T-helper 1 cell (primary cell): ENCODE measurements at regions not wholly inside any gene's neighbourhood (a gene's known extent, or its start where the extent isn't known, plus 50 kb on each side); places are given as distances from the start of the nearest gene placed in this dataset.
"Not testable (repeated sequence)": the region's sequence is repeated elsewhere in the genome, so short reads cannot be mapped to it uniquely, and the experiment has no call there.

Source experiments
- DNase-seq, 5 donors: peaks; one replicate each; pipeline ENCODE4 v3.0.0-alpha.2; 2012 to 2020

- no peak for DNase-seq
Observed at GRCh38 chr5:17895288-17896033, 261.2 kb downstream of the TAF11L14 start.

DNA sequence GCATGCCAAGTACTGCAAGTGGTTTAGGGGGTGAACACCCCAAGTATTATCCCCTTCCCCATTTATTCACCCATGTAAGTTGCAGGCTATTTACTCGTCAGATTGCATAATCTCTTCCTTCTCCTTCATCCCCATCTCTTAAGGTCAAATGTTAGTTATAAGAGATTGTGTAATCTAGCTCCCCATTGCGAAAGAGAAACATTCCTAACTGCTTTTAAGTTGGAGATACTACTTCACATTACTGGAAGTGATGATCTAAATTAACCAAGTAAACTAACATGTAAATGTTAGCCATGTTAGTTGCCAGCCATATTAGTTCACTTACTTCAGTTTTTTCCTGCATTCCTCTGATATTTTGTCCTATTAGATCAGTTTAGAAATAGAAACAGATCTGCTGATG lies 262.3 kb downstream of the TAF11L14 start:
- DNase-seq = no peak

- no peak for DNase-seq
Observed at GRCh38 chr5:17897776-17898175, 263.5 kb downstream of the TAF11L14 start.

DNA sequence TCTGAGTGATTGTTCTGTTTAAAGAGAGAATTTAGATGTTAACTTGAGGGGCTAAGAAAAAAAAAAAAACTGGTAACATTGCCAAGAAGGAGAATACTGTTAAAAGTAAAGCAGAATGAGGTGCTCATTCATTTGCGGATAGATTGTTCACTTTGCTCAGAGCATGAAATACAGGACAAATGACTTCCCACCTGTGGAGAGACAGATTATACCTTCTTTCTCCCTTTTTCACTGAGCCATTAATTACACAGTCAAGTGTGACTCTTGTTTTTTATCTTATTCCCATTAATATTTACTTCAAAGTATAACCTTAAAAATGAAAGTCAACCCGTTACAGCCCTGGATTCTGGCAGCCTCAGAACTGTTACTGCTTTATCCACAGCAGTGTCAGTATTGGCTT lies 264.5 kb downstream of the TAF11L14 start:
- no peak for DNase-seq

GRCh38 chr5:17907094-17907493 lies 272.8 kb downstream of the TAF11L14 start:
- DNase-seq = no peak

DNA sequence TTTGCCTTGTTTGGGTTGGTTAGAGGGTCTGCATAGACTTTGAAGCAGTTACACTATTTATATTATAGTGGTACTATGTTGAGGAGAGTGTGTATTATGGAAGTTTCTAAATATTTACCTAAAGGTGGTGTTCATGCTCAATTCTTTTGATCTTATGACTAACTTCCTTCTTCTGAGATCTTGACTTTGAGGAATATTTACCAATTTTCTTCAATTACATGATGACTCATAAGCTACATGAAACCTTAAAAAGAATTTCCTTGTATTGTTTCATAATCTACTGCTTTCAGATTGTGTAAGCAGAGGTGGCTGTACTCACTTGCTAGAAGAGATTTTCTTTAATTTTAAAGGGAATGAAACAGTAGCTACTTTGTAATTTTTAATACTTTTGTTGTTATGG lies 276.1 kb downstream of the TAF11L14 start:
- no peak for DNase-seq

DNA sequence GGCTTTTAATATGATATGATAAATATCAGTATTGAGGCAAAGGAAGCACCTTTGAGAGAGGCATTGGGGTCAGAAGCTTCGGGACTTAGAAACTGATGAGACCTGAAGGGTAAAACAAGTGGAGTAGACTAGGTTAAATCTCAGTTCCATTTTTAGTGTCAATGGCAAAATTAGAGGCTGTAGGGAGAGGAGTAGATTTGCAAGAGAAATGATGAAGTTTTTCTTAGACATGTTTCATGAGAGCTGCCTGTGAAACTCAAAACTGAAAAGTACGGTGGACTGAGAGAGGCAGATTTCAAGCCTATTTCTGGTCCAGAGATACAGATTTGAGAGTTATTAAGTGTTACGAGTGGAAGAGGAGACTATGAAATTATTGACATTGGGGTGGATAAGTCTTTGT lies 278.5 kb downstream of the TAF11L14 start:
- no peak for DNase-seq

DNA sequence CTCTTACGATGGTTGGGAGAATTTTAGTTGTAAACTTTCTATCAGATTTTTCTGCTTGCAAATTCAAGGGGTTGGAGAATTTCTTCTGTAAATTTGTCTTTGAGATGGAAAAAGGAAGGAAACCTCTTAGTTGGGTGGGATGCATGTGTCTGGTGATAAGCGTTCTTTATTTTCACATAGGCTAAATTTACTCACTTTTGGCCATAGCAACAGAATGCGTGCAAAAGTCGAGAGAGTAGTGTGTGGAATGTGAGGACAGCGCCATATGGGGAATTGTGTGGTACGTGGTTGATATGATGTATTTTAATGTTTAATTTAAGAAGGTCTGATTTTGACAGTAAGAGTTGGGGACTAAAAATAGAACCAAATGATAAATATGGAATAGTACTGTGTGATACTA lies 282.2 kb downstream of the TAF11L14 start:
- DNase-seq = no peak

GRCh38 chr5:17917465-17917864 lies 283.2 kb downstream of the TAF11L14 start:
- DNase-seq = no peak

DNA sequence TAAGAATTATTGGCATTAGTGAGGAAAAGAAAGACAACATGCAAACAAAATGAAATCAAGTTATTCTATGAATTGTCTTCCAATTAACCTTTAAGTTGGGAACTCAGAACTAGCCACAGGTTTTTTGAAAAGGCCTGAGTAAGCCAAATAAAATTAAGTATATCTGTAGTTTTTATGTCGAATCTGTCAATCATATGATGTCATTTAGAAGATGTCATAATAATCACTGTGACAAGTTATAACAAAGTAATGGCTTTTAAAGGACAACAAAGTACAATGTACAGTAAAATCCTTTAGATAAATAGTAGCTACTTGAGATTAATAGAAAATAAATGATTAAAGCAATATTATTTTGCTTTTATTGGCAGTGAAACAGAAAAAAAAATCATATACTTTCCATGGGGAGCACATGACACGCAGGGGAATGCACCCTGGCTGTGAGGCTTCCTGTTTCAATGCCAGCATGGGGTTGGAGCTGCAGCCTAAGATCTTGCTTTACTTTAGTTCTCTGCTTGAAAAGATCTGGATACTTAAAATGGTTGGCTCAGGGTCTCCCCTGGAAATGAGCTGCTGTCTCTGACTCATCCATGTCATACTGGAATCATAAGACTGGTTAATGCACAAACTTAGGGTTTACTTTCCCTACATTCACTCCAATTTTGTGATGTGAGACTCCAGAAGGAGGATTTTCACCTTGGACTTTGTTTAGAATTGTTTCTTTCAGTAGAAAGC lies 284.3 kb downstream of the TAF11L14 start:
- no peak for DNase-seq

DNA sequence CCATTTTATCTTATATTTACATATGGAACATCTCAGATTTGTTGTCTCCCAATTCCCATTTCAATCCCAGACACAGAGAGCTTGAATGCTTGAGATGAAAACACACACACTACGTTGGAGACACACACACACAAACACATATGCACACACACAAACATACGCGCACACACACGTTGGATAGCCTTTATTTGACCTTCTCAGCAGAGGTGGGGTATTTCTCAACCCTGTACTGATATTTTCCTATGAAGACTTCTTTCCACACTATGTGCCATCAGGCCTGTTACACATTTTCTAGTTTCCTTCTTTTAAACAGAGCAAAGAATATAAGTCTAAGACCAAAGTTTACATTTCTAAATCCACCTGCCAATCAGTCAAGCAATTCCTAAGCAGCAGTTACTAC lies 291.0 kb downstream of the TAF11L14 start:
- DNase-seq = no peak

GRCh38 chr5:17928581-17928981 lies 294.3 kb downstream of the TAF11L14 start:
- DNase-seq = no peak

GRCh38 chr5:17929171-17929570 lies 294.9 kb downstream of the TAF11L14 start:
- no peak for DNase-seq

- DNase-seq = no peak
Observed at GRCh38 chr5:17930346-17930745, 296.1 kb downstream of the TAF11L14 start.

DNA sequence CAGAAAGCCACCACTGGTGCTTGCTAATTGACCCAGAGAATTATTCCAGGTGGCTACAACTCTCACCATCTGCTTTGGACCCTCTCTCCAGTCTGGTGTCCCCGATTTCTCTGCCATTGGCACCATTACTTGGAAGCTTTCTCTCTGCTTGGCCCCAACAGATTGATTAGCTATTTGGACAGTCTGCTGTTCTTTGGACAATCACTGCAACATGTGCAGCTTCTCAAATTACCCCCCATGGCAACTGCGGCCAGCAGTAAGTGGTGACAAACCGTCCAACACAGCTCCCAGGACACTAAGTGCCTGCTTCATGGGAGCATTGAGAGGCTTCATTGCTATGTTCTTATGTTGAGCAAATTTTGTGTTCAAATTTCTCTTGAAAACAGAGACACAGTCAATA lies 309.8 kb downstream of the TAF11L14 start:
- no peak for DNase-seq

DNA sequence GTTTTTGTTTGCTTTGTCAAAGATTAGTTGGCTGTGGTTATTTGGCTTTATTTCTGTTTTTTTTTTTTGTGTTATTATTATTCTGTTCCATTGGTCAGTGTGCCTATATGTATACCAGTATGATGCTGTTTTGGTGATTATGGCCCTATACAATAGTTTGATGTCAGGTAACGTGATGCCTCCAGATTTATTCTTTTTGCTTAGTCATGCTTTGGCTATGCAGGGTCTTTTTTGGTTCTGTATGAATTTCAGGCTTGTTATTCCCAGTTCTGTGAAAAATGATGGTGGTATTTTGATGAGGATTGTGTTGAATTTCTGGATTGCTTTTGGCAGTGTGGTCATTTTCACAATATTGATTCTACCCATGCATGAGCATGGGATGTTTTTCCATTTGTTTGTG lies 312.8 kb downstream of the TAF11L14 start:
- DNase-seq = no peak

GRCh38 chr5:17951392-17952169 lies 317.3 kb downstream of the TAF11L14 start:
- DNase-seq = no peak

GRCh38 chr5:17952231-17952630 lies 318.0 kb downstream of the TAF11L14 start:
- DNase-seq = no peak

DNA sequence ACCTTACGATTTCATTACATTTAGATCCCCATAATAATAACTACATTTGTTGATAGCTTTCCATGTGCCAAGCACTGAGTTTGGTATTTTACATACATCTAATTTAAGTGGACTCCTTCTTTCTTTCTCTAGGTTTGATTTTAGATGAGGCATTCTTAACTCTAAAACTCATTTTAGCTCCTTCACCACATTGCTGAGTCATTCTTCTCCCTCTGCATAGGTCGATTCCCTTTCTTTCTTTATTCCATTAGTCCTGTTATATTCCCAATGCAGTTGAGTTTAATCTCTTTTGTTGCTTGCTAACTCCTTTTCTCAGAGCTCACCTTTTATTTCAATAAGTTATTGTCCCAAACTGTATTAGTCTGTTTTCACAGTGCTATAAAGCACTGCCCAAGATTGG lies 329.8 kb downstream of the TAF11L14 start:
- DNase-seq = no peak

DNA sequence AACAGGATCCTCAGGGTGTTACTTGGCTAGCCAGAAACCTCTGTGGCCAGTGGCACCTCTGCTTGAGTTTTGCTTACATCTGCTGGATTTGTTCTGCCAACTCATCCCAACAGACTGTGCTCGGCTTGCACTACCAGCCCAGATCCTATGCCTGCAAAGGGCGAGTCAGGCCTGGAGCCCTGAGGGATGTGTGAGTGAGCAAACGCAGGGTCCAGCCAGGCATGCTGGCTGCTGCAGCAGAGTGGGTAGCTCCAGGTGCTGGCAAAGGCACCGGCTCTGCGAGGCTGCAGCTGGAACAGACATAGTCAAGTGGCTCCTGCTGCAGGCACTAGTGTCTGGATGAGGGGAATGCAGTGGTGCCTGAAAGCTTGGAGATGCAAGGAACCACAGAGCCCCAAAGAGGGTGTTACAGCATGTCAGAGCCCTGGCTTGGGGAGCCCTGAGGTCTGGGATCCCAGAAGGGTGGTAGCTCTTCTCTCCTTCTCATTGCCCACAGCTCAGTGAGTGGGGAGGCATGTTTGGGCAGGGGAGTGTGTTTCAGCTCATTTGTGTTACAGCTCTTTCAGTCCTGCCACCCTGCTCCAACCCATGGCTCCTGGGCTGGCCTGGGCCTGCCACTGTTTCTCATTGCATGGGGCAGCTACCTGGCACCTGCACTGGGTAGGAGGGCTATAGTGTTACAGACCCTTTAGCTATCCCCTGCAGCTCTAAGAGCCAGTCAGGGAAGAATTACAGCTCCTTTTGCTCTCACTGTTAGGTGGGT lies 332.6 kb downstream of the TAF11L14 start:
- DNase-seq = no peak

DNA sequence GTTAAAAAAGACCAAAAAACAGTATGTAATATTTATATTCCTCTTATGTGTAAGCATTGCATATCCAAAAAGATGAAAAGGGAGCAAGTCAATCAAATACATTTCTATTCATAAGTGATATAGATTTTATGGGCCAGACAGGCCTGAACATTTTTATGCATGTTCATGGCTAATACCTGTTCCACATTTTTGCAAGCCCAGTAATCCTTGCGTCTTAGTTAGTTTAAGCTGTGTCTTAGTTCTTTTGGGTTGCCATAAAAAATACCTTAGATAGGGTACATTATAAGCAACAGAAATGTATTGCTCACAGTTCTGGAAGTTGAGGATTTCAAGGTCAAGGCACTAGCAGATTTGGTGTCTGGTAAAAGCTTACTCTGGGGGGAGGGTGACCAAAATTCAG lies 342.1 kb downstream of the TAF11L14 start:
- DNase-seq = no peak

DNA sequence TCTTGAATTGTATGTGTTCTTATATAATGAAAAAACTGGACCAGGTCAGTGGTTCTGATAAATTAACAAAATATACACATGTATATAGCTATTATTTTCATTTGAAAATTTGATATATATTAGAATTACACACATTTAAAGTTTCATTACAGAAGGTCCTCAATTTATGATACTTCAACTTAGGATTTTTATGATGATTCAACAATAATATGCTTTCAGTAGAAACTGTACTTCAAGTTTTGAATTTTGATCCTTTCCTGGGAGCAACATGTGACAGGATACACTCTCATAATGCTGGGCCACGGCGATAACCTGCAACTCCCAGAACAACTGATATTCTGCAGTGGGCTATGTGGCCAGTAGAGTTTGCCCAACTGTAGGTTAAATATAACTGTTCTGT lies 344.7 kb downstream of the TAF11L14 start:
- DNase-seq = no peak

GRCh38 chr5:17982626-17983025 lies 348.4 kb downstream of the TAF11L14 start:
- DNase-seq = not testable (repeated sequence)
